Peyer's patch (tissue), 4 donors: ENCODE measurements at regions not wholly inside any gene's neighbourhood (a gene's known extent, or its start where the extent isn't known, plus 50 kb on each side); places are given as distances from the start of the nearest gene placed in this dataset.

ENCODE experiments used
- DNase-seq, 3 donors: peaks; one replicate each; pipeline ENCODE4 v3.0.0-alpha.2; 2017 to 2019
- H3K27ac ChIP-seq, 4 donors: fragments of 200-600 bp; sonication (generic); one replicate each; pipeline ENCODE4 v1.5.1; 2016 to 2019
- H3K27me3 ChIP-seq, 2 donors: fragments of 200-600 bp; sonication (generic); one replicate each; pipeline ENCODE4 v1.5.1; 2019
- H3K36me3 ChIP-seq, 3 donors: fragments of 200-600 bp; sonication (generic); one replicate each; pipeline ENCODE4 v1.5.1; 2016 to 2019
- H3K4me1 ChIP-seq, 4 donors: fragments of 200-600 bp; sonication (generic); one replicate each; pipeline ENCODE4 v1.5.1; 2016 to 2019
- H3K4me3 ChIP-seq, 4 donors: fragments of 200-600 bp; sonication (generic); 1 replicate in 3 of 4; 2 replicates in 1 of 4; pipeline ENCODE4 v1.5.1; 2016 to 2019; ENCODE audit warnings: mild to moderate bottlenecking in 1 of 4
- H3K9me3 ChIP-seq, 4 donors: fragments of 200-600 bp; sonication (generic); one replicate each; pipeline ENCODE4 v1.5.1; 2016 to 2019; ENCODE audit warnings: mild to moderate bottlenecking in 1 of 4
- POLR2A ChIP-seq, 2 donors: fragments of 450-650 bp; IDR thresholded peaks; one replicate each; pipeline ENCODE4 v1.5.1; 2017; ENCODE audit warnings: antibody characterized with exemption in 2 of 2, mild to moderate bottlenecking in 2 of 2, moderate library complexity in 2 of 2
- TF ChIP-seq, protein P1 (sequence below), 6 experiments: fragments of 450-650 bp in 4 of 6; fragments of 200-600 bp in 2 of 6; sonication (generic) in 1 of 6; IDR thresholded peaks; one replicate each; pipeline ENCODE4 v1.5.1; 2017 to 2019; ENCODE audit warnings: antibody characterized with exemption in 6 of 6, mild to moderate bottlenecking in 3 of 6, moderate library complexity in 1 of 6

- DNase-seq = no peak
- no peaks in the 10 kb centered on the region for H3K4me1 ChIP-seq
- TF ChIP-seq, protein P1, sequence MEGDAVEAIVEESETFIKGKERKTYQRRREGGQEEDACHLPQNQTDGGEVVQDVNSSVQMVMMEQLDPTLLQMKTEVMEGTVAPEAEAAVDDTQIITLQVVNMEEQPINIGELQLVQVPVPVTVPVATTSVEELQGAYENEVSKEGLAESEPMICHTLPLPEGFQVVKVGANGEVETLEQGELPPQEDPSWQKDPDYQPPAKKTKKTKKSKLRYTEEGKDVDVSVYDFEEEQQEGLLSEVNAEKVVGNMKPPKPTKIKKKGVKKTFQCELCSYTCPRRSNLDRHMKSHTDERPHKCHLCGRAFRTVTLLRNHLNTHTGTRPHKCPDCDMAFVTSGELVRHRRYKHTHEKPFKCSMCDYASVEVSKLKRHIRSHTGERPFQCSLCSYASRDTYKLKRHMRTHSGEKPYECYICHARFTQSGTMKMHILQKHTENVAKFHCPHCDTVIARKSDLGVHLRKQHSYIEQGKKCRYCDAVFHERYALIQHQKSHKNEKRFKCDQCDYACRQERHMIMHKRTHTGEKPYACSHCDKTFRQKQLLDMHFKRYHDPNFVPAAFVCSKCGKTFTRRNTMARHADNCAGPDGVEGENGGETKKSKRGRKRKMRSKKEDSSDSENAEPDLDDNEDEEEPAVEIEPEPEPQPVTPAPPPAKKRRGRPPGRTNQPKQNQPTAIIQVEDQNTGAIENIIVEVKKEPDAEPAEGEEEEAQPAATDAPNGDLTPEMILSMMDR (IDR thresholded peaks at IDR 0.05) = no peak
- TF ChIP-seq POLR2A (IDR thresholded peaks at IDR 0.05) = no peak
- H3K4me3 ChIP-seq = no peak overlapping the region
- H3K9me3 ChIP-seq = no peaks in the 10 kb centered on the region
- H3K27me3 ChIP-seq = no peaks in the 10 kb centered on the region
- no peaks in the 10 kb centered on the region for H3K36me3 ChIP-seq
- H3K27ac ChIP-seq = no peak overlapping the region
These were observed 356.5 kb upstream of the TNP1 start for GRCh38 chr2:217216316-217216715.

DNA sequence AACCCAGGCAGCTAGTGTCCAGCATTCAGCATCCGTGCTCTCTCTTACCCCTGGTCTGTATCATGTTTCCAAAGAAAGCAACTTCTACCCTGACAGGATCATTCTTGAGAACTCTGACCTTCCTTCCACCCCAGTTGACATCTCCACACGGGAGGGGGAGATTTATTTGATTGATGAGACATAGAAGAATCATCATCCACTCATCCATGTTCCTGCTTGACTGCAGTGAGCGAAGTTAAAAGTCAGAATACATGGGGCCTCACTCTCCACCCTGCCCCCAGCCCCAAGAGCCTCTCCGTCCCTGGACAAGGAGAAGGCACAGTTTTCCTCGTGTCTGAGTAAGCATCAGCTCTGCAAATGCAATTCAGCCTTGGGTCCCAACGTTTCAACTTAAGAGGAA, 356.0 kb upstream of the TNP1 start:
- no peak overlapping the region for H3K4me3 ChIP-seq
- H3K27ac ChIP-seq = no peak overlapping the region
- H3K9me3 ChIP-seq = no peaks in the 10 kb centered on the region
- TF ChIP-seq, protein P1 (IDR thresholded peaks at IDR 0.05) = no peak
- TF ChIP-seq POLR2A (IDR thresholded peaks at IDR 0.05) = no peak
- DNase-seq = no peak
- H3K36me3 ChIP-seq = no peaks in the 10 kb centered on the region
- no peaks in the 10 kb centered on the region for H3K27me3 ChIP-seq
- H3K4me1 ChIP-seq = no peaks in the 10 kb centered on the region

DNA sequence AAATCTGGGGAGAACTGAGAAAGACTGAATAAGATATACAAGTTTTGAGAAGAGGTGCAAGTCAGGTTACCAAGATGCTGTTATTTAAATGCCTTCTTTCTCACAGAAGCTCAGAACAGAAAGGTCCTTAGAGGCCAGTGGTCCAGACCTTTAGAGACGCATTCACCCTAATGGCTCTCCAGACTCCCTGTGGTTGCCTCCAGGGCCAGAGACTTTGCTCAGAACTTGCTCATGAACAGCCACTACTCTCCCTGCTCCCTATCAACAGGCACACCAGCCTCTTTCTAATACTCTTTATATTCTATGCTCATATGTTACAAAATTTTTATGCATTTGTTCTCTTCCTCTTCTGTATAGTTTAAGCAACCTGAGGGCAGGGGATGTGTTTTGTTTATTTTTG, 349.0 kb upstream of the TNP1 start:
- Histone ChIP-seq H3K4me1 (no peaks in the 10 kb centered on the region), H3K4me3 (no peak overlapping the region), H3K36me3 (no peaks in the 10 kb centered on the region), H3K9me3 (no peaks in the 10 kb centered on the region), H3K27me3 (no peaks in the 10 kb centered on the region), H3K27ac (no peak overlapping the region)
- DNase-seq = no peak
- no peak for TF ChIP-seq POLR2A (IDR thresholded peaks at IDR 0.05)
- TF ChIP-seq, protein P1 (IDR thresholded peaks at IDR 0.05) = no peak

DNA sequence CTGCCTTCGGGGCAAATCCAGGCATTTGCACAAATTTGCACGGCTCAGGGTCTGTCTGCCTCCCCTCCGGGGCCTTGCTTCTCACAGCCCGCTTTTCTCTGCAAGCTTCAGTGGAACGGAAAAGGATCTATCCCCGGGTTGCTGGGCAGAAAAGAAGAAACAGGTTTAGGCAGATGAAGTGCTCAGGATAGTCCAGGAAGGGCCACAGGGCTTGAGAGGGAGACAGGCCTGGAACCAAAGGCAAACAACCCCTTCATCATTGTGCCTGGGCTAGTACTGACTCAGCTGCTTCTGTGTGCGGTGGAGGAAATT, 347.8 kb upstream of the TNP1 start:
- H3K36me3 ChIP-seq = no peaks in the 10 kb centered on the region
- TF ChIP-seq, protein P1 (IDR thresholded peaks at IDR 0.05) = no peak
- TF ChIP-seq POLR2A (IDR thresholded peaks at IDR 0.05) = no peak
- no peak overlapping the region for H3K27ac ChIP-seq
- no peaks in the 10 kb centered on the region for H3K27me3 ChIP-seq
- H3K4me3 ChIP-seq = no peak overlapping the region
- no peaks in the 10 kb centered on the region for H3K9me3 ChIP-seq
- no peak for DNase-seq
- H3K4me1 ChIP-seq = no peaks in the 10 kb centered on the region

GRCh38 chr2:217206907-217207698, 347.2 kb upstream of the TNP1 start:
- Histone ChIP-seq H3K27ac (no peak overlapping the region), H3K4me3 (no peak overlapping the region), H3K4me1 (no peaks in the 10 kb centered on the region), H3K27me3 (no peaks in the 10 kb centered on the region), H3K36me3 (no peaks in the 10 kb centered on the region), H3K9me3 (no peaks in the 10 kb centered on the region)
- no peak for DNase-seq
- TF ChIP-seq POLR2A (IDR thresholded peaks at IDR 0.05) = no peak
- TF ChIP-seq, protein P1 (IDR thresholded peaks at IDR 0.05) = no peak
